Activated gamma-delta T cell treated with Interleukin-2 at 50 U/mL for 16 hours (primary cell): ENCODE measurements at regions not wholly inside any gene's neighbourhood (a gene's known extent, or its start where the extent isn't known, plus 50 kb on each side); places are given as distances from the start of the nearest gene placed in this dataset.
"Not testable (repeated sequence)": the region's sequence is repeated elsewhere in the genome, so short reads cannot be mapped to it uniquely, and the experiment has no call there.

Experiments
- DNase-seq: peaks from one replicate; pipeline ENCODE4 v3.0.0-alpha.2; 2020

DNA sequence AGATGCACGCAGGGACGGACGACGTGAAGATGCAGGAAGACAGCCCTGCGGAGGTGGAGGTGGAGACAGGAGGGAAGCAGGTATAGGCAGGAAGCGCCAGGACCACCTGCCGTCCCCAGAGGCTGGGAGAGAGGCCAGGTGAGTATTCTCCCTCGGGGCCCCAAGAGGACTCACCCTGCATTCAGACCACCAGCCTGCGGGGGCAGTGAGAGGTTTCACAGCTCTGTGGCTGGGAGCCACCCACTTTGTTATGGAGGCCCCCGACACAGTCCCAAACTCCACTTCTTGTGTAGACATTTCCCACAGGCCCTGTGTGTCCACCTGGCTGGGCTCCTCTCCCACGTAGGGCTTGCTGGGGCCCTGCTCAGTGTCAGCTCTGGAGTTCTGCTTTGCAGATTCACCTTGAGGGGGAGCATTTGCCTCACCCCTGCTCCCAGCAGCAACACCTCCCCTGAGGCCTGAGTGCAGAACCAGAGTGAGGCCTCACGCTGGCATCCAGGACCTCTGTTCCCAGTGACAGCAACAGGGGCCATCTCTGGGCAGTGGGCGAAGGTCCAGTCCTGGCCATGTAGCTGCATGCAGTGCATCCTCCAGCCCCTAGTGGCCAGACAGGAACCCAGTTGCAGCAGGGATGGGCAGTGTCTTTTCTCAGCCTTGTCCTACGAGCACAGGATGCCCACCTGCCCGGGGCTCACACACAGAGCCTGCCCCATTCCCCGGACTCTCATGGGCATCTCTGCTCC, 119.4 kb upstream of the IQSEC1 start:
- DNase-seq: no peak

DNA sequence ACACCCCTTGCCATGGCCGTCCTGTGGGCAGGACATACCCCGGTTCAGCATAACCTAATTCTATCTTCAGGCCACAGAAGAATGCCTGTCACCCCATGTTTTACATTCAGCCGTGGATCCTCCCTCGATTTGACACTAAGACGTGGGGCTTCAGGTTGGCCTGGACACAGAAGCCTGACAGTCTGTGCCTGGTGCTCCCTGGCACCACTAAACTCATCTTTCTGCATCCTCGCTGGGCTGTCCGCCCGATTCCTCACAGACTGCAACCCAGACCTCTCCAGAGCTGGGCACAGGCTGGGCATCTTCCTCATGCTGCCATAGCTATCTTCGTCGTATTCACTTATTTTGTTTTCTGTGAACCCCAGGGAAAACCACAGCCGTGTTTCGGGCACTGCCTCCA, 117.8 kb upstream of the IQSEC1 start:
- no peak for DNase-seq

DNA sequence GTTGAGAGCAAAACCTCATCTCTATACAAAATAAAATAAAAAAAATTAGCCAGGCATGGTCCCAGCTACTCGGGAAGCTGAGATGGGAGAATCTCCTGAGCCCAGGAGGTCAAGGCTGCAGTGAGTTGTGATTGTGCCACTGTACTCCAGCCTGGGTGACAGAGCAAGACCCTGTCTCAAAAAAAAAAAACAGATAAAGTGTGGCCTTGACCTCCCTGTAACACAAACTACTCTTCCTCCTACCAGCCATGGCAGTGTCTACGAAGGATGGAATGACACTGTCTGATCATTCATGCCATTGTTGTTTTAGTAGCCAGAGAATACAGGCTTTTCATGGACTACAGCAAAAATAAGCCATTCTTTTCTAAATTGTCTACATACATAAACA, 117.1 kb upstream of the IQSEC1 start:
- no peak for DNase-seq

DNA sequence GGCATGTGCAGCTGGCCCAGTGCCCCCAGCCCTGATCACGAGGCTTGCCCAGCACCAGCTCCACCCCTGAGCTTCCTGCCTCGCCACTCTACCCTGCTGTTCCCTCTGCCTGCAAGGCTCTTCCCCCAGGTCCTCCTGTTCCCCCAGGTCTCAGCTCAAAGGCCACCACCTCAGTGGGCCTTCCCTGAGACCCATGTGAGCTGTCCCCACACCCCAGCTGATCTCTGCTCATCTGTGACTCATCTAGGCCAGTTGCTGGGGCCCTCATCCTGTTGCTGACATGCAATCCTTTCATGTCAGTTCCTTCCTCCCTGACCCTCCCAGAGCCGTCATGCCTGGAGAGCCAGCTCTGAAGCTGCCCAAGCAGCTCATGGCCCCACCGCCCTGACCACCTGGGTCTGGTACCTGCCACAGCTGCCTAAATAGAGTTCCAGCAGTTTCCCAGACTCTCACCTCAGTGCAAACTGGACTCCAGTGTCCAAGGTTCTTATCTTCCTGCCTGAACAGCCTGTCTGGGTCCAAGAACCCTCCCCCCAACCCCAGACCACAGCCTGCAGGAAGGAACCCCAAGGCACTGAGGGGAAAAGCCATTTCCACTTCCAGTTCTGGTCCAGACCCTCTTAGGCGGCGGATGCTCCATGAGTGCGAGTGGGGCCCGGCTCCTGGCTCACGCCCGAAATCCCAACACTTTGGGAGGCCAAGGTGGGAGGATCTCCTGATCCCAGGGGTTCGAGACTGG, 116.6 kb upstream of the IQSEC1 start:
- DNase-seq: peak; percentile 28

DNA sequence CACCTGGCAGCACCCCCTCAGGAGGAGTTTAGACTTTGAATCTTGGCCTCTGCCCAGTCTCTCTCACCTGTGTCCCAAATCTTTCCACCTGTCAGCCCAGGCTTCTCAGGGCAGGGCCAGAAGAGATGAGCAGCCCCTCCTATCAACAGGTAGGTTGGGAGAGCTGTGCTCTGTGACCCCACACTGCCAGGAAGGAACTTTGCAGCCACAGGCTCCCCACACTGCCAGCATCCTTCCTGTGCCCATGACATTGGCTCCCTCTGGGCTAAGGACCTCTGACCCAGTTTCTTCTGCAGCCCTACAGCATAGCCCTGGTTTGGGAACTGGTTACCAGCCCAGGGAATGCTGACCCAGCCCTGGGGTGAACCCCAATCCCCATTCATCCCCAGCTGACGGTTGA, 115.7 kb upstream of the IQSEC1 start:
- DNase-seq: no peak

DNA sequence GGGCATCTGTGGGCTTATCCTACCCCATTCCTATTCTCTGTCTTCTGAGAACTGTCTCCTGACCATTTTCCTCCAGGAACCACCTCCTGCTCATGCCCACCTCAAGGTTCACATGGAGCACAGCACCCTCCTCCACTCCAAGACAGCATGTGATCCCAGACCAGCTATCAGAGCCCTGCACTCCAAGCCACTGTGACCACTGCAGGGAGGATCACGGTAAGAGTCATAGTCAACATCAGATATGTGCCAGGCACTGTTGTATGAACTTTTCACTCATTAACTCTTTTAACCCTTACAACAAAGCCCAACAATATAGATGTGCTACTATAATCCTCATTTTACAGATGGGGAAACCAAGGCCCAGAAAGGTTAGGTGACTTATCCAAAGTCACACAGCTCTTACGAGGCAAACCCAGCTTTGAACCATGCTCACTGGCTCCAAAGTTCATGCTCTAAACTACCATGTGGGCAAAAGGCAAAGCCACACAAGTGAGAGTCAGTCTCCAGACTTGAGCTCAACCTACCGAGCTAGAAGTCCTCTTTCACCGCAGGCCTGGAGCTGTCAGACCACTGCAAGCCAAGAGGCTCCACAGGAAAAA, 115.1 kb upstream of the IQSEC1 start:
- DNase-seq: no peak

DNA sequence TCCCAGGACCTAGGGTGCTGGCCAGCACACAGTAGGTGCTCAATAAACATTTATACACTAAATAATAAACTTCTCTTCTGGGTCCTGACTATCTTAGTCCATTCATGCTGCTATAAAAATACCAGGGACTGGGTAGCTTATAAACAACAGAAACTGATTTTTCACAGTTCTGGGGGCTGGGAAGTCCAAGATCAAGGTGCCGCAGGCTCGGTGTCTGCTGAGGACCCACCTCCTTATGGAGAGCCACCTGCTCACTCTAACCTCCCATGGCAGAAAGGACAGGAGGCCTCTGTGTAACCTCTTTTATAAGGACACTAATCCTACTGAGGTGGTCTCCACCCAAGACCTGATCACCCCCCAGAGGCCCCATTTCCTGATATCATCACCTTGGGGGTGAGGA, 114.4 kb upstream of the IQSEC1 start:
- no peak for DNase-seq

DNA sequence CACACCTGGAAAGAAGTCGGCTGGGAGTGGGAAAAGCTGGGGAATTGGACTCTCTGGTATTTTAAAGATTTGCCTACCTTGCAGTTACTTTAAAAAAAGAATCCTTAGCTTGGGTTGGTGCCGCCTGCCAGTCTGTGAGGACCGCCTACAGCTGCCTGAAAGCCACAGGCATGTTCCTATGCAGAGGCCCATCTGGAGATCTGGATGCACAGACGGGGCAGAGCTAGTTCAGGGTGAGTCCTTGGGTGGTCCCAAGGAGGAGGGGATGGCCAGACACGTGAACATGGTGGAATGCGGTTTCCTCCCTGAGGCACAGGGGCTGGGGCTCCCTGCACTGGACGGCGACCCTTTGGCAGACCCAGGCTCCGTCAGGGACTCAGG, 113.2 kb upstream of the IQSEC1 start:
- DNase-seq: no peak

DNA sequence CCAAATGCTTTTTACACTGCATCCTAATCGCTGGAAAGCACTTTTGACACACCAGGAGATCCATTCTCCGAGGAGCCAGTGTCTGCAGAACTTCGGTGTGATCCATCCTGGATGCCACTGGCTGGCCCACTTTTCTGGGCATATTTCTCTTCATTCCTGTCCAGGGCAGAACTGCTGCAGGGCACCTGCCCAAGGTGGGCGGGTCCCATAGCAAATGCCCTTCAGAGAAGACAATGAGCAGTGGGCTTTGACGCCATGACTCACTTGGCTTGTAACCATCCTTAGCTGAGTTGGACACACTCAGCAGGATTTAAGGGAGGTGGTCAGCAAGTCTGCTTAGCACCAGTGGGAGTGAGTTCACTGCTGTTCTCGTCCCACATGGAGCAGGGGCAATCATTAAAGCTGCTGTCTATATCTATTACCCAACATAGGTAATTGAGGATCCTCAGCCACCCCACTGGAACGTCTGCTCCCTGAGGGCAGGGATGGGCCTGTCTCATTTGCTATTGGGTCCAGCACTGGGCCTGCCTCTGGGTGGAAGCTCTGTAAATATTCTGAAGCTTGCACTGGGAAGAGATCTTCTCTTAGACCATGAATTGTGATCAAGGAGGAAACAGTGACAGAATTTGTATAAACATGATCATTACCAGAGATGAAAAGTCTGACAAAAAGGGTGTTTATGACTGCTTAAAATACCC, 112.7 kb upstream of the IQSEC1 start:
- no peak for DNase-seq

DNA sequence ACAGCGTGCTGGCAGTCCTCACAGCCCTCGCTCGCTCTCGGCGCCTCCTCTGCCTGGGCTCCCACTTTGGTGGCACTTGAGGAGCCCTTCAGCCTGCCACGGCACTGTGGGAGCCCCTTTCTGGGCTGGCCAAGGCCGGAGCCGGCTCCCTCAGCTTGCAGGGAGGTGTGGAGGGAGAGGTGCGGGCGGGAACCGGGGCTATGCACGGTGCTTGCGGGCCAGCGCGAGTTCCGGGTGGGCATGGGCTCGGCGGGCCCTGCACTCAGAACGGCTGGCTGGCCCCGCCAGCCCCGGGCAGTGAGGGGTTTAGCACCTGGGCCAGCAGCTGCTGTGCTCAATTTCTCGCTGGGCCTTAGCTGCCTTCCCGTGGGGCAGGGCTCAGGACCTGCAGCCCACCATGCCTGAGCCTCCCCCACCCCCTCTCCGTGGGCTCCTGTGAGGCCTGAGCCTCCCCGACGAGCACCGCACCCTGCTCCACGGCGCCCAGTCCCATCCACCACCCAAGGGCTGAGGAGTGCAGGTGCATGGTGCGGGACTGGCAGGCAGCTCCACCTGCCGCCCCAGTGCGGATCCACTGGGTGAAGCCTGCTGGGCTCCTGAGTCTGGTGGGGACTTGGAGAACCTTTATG, 106.5 kb upstream of the IQSEC1 start:
- DNase-seq: not testable (repeated sequence)

DNA sequence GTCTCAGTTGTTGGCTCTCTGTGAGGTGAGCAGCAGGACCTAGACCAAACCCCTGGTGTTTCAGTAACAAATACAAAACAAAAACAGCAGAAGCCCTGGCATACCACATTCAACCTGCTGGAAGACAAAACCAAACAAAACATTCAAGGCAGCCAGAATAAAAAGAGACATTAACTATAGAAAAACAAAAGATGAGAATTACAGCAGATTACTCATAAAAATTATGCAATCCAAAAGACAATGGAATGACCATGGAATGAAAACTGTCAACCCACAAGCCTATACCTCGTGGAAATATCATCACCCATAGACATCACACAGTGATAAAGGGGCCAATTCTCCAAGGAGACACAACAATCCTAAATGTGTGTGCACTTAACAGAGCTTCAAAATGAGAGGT, 106.0 kb upstream of the IQSEC1 start:
- no peak for DNase-seq

DNA sequence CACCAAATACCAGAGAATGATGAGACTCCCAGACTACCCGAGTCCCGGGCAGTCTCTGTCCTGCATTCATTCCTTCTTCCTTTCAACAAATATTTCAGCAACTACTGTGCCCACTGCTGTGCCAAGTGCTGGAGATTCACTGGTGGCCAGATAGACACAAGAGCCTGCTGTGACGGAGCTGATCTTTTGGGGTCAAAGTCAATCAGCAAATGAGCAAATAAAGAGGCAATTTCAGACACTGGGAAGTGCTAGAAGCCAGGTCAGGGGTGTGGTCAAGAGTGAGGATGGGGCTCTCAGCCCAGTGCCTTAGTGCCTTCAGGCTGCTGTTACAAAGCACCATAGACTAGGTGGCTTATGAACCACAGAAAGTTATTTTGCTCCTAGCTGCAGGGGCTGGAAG, 104.9 kb upstream of the IQSEC1 start:
- DNase-seq: no peak

DNA sequence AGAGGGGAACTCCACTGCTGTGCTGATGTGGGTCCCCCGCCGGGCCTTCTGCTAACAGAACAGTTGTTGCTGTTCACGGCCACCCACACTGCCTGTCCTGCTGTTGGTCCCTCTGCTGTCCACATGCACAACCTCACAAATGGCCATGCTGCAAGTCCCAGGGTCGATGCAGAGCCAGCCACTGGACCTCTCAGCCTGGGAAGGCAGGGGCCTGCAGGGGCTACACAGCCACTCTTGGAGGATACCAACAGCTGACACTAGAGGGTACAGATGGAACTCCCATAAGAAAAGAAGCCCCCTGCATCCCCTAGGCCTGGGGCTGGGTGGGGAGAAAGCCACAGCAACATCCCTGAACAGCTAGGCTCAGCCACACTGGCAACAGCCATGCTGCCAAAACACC, 104.4 kb upstream of the IQSEC1 start:
- no peak for DNase-seq

DNA sequence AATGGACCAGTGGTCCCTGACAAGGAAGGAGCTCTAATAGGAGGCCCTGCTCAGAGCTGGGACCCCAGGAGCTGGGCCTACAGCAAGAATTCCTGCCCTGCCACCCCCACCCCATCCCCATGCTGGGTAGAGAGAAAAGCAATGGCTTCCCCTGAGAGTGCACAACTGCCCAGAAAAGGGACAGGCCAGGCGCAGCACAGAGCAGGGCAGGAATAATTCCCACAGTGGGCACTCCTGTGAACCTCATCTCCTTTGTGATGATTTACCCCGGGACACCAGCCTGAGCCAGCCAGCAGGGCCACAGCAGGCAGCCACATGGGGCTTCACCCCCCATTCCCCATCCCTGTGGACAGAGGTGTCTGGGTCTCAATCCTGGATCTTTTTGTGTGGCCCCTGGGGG, 104.0 kb upstream of the IQSEC1 start:
- DNase-seq: no peak

DNA sequence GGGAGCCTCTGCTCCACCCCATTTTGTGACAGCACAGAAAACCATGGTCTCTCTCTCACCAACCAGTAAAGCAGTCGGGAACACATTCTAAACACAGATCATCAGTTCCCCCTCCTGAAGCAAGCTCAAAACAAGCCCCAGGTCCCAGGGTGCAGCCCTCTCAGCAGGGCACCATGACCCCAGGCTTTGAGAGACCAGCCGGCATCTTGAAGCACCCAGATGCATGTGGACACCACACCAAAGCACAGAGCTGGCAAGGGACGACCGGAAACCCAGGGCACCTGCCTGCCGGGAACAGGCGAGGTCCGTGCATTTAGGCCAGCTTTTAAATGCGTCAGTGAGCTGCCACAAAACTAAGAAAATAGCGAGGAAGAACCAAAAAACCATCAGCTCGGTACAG, 103.2 kb upstream of the IQSEC1 start:
- no peak for DNase-seq

DNA sequence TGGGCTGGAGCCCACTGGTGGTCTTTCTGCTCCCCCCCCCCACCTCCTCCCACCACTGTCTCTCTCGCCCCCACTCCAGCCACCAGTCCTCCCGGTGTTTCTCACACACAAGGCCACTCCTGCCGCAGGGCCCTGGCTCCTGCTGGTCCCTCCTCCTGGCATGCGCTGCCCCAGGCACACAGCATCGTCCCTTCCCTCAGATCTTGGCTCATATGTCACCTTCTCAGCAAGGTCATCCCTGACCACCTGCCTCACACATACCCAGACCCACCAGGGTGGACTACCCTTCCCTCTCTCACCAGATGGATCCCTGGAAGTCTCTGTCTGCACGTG, 101.5 kb upstream of the IQSEC1 start:
- DNase-seq: no peak

DNA sequence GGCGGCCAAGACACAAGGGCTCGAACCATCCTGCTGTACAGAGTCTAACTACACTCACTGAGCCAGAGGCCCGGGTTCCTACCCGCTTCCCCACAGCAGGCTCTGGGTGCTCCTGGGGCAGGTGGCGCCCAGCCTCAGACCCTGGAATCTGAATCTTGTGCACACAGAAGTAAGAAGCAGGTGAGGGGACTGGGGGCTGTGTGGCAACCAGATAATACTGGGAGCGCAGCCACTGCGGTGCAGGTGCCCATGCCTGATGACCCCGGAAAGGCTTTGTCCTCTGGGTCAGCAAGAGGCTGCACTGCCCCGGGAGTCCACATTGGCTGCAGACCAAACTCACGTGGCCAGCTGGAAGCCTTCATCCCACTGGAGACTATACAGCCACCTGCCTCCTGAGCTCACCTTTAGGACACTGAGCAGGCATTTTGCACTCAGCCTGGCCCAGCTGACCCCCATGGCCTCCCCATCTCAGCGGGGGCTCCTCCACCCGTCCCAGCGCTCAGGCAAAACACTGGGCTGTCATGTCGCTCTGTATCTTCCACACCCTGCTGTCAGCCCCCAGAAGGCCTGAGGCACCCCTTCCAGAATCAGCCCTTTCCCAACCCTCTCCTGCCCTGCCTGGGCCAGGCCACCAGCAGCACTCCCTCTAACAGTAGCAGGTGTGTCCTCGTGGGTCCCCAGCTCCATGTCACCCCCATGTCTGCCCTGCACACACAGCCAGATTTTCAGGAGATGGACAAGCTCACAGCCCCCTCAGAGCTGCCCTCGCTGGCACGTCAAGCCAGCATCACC, 101.0 kb upstream of the IQSEC1 start:
- no peak for DNase-seq

DNA sequence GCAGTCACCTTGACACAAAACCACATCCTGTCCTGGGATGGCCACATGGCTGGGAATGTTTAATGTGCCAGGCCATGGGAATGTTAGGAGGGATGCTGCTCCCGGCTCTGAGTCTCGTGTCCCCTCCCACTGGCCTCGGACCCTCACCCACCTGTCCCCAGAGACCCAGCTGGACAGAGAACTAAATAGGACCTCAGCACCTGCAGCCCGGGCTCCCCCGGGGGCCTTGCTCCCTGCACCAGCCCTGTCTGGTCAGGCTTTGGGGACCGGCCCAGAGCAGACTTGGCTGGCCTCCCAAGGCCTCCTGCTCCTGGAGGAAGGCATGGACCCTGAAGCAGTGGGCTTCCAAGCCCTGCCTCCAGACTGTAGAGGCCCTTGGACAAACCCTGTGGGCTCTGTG, 100.0 kb upstream of the IQSEC1 start:
- DNase-seq: no peak

DNA sequence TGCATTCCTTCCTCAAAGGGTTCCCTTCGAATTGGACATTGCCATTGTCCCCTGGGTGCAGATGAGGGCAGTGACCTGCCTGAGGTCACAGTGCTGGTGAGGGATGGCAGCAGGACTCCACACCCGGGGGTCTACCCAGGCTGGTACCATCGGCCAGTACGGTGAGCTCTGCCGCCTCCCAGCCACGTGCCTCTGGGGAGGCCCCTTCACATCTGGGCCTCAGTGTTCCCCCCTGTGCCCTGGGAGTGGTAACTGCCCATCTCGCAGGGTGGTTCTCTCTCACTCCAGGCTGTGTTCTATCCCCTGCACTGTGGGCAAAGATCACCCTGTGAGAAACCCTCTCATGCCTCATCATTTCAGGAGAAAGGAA, 99.4 kb upstream of the IQSEC1 start:
- DNase-seq: no peak

DNA sequence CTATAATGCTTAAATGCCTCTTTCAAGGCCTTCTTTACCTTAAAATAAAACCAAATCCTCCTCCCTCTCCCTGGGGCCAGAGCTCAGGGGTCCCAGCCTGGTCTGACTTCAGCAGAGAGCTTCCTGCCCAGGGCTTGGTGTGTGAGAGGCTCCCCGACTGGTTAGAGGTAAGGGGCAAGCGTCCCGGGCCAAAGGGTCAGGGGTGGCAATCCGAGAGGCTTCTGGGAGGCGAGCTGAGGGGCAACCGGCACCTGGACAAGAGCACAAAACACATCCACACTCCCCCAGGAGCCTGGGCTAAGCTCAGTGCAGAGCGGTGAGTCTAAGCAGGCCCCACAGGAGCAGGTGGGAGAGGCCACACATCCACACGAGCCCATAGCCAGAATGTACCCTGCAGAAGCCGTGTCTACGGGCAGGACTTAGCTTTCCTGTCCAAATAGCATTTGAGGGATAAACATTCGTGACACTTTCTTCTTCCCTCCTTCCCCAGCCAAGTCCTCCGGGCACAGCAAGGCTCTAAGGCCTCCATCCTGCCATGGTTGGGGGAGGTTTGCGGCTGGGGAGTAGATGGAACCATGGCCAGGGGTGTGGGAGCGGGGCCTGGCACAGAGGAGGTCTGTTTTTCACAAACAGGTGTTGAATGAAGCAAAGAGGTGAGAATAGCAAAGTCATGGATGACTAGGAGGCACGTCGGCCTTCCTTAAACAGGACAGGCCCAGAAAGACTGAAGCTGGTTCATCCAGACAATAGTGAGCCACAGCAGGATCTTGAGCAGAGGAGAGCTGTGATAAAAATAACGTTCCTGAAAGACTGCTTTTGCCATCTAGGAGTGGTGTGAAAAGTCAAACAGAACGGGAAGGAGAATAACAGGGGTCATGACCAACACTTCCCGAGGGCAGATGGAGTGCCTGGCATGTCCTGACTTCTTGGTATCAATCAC, 98.7 kb upstream of the IQSEC1 start:
- DNase-seq: no peak

DNA sequence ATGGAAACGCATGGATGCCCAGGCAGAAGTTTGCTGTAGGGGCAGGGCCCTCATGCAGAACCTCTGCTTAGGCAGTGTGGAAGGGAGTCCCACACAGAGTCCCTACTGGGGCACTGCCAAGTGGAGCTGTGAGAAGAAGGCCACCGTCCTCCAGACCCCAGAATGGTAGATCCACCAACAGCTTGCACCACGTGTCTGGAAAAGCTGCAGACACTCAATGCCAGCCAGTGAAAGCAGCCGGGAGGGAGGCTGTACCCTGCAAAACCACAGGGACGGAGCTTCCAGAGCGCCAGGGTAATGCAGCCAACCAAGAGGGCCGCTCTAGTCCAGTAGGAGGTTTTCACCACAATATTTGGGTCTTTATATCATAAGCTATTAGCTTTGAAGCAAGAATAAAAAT, 97.1 kb upstream of the IQSEC1 start:
- no peak for DNase-seq

DNA sequence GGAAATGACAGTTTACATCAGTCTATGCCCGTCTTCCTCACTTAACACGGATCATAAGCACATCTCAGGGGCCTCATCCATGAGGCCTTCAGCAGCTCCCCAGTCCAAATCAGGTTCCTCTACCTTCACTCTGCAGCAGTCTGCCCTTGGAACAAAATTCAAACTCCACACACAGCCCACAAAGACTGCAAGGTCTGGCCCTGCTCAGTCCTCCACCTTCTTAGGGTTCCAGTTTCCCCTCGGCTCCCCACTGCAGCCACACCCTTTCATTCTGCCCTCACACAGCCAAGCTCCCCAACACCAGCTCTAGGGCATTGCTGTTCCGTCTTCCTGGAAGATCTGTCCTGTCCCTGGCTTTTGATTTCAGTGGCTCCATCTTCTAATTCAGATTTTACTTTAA, 95.2 kb upstream of the IQSEC1 start:
- no peak for DNase-seq
